ENCODE measurements at regions not wholly inside any gene's neighbourhood (a gene's known extent, or its start where the extent isn't known, plus 50 kb on each side); places are given as distances from the start of the nearest gene placed in this dataset.

DNA sequence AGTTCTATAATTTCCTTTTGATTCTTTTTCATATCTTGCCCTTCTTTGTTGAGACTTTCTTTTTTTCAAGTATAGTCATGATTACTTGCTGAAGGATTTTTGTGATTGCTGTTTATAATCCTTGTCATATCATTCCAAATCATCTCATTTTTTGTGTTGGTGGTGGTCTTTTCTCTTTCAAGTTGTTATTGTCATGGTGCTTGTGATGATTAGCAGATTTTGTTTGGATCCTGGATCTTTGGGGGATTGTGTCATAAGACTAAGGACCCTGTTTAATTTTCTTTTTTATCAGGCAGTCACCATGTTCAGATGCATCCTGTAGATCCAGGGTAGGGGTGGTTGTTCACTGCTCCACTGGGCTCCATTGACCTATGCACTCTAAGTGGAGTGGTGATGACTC lies 254.4 kb upstream of the FOXF1 start:
- Histone ChIP-seq H3K4me3 (ENCODE audit: low read length) (no peak overlapping the region), H3K9ac (ENCODE audit: low read length) (no peak overlapping the region), H3K9me3 (ENCODE audit: low read length) (no peaks in the 10 kb centered on the region), H3K79me2 (ENCODE audit: low read length) (no peaks in the 10 kb centered on the region), H3K27me3 (ENCODE audit: low read length) (peaks cover 11% of the 10 kb centered on the region; the same call in 1 of the 2 replicates), H3K4me2 (ENCODE audit: low read length) (no peak overlapping the region), H3K36me3 (ENCODE audit: low read depth, low read length) (no peaks in the 10 kb centered on the region), H4K20me1 (ENCODE audit: low read length) (no peaks in the 10 kb centered on the region), H3K4me1 (ENCODE audit: insufficient read depth, low read length) (no peaks in the 10 kb centered on the region), H2AFZ (ENCODE audit: low read length) (no peak overlapping the region), H3K27ac (ENCODE audit: low read length) (no peak overlapping the region), H3K9me2 (replicated peaks; ENCODE audit: low read length) (no peaks in the 10 kb centered on the region), H3F3A (ENCODE audit: low read length, unreplicated experiment) (no peaks in the 10 kb centered on the region)
- ATAC-seq: no peak
- intact Hi-C loops (cut with micrococcal nuclease): no loop called here
- no peak for DNase-seq
- CTCF ChIA-PET: no interaction called here
- BruUV-seq (replicated peaks): no TSS peak
- POLR2A ChIA-PET (ENCODE audit: unreplicated experiment): no interaction called here
- TF ChIP-seq EZH2 (IDR thresholded peaks at IDR 0.05; ENCODE audit: low read length, unreplicated experiment): no peak
- TF ChIP-seq EZH2phosphoT487 (IDR thresholded peaks at IDR 0.05; ENCODE audit: borderline replicate concordance, low read length): no peak
- TF ChIP-seq, protein P1, sequence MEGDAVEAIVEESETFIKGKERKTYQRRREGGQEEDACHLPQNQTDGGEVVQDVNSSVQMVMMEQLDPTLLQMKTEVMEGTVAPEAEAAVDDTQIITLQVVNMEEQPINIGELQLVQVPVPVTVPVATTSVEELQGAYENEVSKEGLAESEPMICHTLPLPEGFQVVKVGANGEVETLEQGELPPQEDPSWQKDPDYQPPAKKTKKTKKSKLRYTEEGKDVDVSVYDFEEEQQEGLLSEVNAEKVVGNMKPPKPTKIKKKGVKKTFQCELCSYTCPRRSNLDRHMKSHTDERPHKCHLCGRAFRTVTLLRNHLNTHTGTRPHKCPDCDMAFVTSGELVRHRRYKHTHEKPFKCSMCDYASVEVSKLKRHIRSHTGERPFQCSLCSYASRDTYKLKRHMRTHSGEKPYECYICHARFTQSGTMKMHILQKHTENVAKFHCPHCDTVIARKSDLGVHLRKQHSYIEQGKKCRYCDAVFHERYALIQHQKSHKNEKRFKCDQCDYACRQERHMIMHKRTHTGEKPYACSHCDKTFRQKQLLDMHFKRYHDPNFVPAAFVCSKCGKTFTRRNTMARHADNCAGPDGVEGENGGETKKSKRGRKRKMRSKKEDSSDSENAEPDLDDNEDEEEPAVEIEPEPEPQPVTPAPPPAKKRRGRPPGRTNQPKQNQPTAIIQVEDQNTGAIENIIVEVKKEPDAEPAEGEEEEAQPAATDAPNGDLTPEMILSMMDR (conservative IDR thresholded peaks at IDR 0.05; ENCODE audit: low read depth, low read length): no peak

DNA sequence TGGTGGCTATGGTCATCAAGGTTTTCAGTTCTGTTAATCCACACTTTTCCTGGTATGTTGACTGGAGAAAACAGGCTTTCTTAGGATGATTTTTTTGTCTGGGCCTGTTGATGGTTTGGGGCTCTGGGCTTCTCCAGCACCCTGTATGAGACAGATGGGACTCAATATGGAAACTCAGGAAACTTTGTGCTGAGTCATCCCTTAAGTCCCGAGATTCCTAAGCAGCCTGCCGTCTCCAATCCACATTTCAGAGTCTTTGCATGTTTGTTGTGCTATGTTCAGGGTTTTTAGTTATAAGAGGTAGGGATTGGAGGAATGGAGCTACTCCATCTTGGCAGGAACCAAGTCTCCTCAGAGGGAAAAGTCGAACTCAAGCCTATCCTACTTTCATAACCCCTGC lies 253.3 kb upstream of the FOXF1 start:
- DNase-seq (no peak), ATAC-seq (no peak)
- Histone ChIP-seq H3K4me2 (ENCODE audit: low read length) (no peak overlapping the region), H3K27ac (ENCODE audit: low read length) (no peak overlapping the region), H3K4me1 (ENCODE audit: insufficient read depth, low read length) (no peaks in the 10 kb centered on the region), H3K79me2 (ENCODE audit: low read length) (no peaks in the 10 kb centered on the region), H3K9me3 (ENCODE audit: low read length) (no peaks in the 10 kb centered on the region), H3K27me3 (ENCODE audit: low read length) (peaks cover 1% of the 10 kb centered on the region; the same call in 1 of the 2 replicates), H3K9me2 (replicated peaks; ENCODE audit: low read length) (no peaks in the 10 kb centered on the region), H3K9ac (ENCODE audit: low read length) (no peak overlapping the region), H3K4me3 (ENCODE audit: low read length) (no peak overlapping the region), H3K36me3 (ENCODE audit: low read depth, low read length) (no peaks in the 10 kb centered on the region), H3F3A (ENCODE audit: low read length, unreplicated experiment) (no peaks in the 10 kb centered on the region), H4K20me1 (ENCODE audit: low read length) (no peaks in the 10 kb centered on the region), H2AFZ (ENCODE audit: low read length) (no peak overlapping the region)
- intact Hi-C loops (cut with micrococcal nuclease): no loop called here
- ChIA-PET CTCF (no interaction called here), POLR2A (ENCODE audit: unreplicated experiment) (no interaction called here)
- BruUV-seq (replicated peaks): no TSS peak
- TF ChIP-seq EZH2 (IDR thresholded peaks at IDR 0.05; ENCODE audit: low read length, unreplicated experiment) (no peak), EZH2phosphoT487 (IDR thresholded peaks at IDR 0.05; ENCODE audit: borderline replicate concordance, low read length) (no peak)
- TF ChIP-seq, protein P1 (conservative IDR thresholded peaks at IDR 0.05; ENCODE audit: low read depth, low read length): no peak

DNA sequence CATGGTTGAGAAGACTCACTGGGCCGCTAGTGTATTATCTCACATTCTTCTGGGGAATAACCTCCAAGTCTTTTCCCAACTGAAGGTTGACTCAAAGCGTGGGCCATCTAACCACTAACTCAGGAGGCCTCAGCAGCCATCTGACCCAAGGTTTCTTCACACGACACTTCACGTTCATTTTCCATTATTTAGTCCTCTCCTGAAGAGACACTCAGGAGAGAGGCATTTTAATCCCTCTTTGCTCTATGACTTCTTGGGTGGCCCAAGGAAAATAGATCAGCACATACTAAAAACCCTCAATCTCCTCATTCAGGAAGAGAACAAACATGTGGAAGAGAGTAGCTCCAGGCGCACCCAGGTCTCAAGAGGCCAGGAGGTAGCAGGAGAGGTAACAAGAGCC lies 252.8 kb upstream of the FOXF1 start:
- no peaks in the 10 kb centered on the region for H4K20me1 ChIP-seq (ENCODE audit: low read length)
- BruUV-seq (replicated peaks): no TSS peak
- no peak overlapping the region for H2AFZ ChIP-seq (ENCODE audit: low read length)
- no peaks in the 10 kb centered on the region for H3K4me1 ChIP-seq (ENCODE audit: insufficient read depth, low read length)
- DNase-seq (no peak), ATAC-seq (no peak)
- ChIA-PET POLR2A (ENCODE audit: unreplicated experiment) (no interaction called here), CTCF (no interaction called here)
- no peak overlapping the region for H3K4me2 ChIP-seq (ENCODE audit: low read length)
- H3K79me2 ChIP-seq (ENCODE audit: low read length): no peaks in the 10 kb centered on the region
- no peaks in the 10 kb centered on the region for H3K36me3 ChIP-seq (ENCODE audit: low read depth, low read length)
- no peaks in the 10 kb centered on the region for H3K9me3 ChIP-seq (ENCODE audit: low read length)
- H3K27ac ChIP-seq (ENCODE audit: low read length): no peak overlapping the region
- no peaks in the 10 kb centered on the region for H3K27me3 ChIP-seq (ENCODE audit: low read length)
- H3F3A ChIP-seq (ENCODE audit: low read length, unreplicated experiment): no peaks in the 10 kb centered on the region
- intact Hi-C loops (cut with micrococcal nuclease): no loop called here
- H3K9ac ChIP-seq (ENCODE audit: low read length): no peak overlapping the region
- TF ChIP-seq EZH2phosphoT487 (IDR thresholded peaks at IDR 0.05; ENCODE audit: borderline replicate concordance, low read length): no peak
- no peak for TF ChIP-seq EZH2 (IDR thresholded peaks at IDR 0.05; ENCODE audit: low read length, unreplicated experiment)
- TF ChIP-seq, protein P1 (conservative IDR thresholded peaks at IDR 0.05; ENCODE audit: low read depth, low read length): no peak
- no peak overlapping the region for H3K4me3 ChIP-seq (ENCODE audit: low read length)
- H3K9me2 ChIP-seq (replicated peaks; ENCODE audit: low read length): no peaks in the 10 kb centered on the region

Data from PC-3 (cell line).